ENCODE measurements at regions not wholly inside any gene's neighbourhood (a gene's known extent, or its start where the extent isn't known, plus 50 kb on each side); places are given as distances from the start of the nearest gene placed in this dataset.

DNA sequence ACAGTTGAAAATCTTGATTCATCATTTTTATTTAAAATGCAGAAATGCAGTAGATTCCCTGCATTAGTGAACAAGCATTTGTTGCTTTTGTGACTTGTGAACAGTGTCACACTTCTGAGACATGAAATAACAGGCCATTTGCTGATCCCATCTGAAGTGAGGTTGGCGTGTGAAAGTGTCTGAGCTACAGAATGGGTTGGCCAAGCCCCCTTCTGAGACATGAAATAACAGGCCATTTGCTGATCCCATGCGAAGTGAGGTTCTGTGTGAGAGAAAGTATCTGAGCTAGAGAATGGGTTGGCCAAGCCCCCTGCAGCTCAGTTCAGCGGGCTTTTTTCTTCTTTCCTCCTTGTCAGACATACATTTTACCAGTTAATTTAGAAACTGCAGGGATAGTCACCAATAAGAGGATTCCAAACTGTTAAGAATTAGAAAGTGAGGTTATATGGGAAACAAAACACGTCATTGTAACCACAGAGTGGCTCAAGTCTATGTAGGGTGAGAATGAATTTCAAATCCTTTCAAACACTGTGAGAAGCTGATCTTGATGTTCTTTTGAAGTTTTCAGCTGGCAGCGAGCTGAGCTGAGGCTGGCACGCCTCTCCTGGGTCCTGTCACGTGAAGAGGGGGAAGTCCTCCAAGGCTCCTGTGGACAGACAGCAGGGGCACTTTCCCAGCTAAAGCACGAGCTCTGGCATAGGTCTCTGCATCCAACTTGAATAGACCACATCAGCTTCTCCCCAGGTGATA is 339.2 kb upstream of the SALL3 start:
- H3K4me1 ChIP-seq: no peaks in the 10 kb centered on the region
- H3K4me3 ChIP-seq: no peak overlapping the region
- H3K36me3 ChIP-seq: no peaks in the 10 kb centered on the region
- peaks cover 0 to 6% (median 0%) of the 10 kb centered on the region in 3 donors for H3K9me3 ChIP-seq
- intact Hi-C loops (cut with DNase I; ENCODE audit: low total_unique reads): no loop called here
- no peak overlapping the region for H3K27ac ChIP-seq
- no peaks in the 10 kb centered on the region for H3K27me3 ChIP-seq
- TF ChIP-seq, protein P1, sequence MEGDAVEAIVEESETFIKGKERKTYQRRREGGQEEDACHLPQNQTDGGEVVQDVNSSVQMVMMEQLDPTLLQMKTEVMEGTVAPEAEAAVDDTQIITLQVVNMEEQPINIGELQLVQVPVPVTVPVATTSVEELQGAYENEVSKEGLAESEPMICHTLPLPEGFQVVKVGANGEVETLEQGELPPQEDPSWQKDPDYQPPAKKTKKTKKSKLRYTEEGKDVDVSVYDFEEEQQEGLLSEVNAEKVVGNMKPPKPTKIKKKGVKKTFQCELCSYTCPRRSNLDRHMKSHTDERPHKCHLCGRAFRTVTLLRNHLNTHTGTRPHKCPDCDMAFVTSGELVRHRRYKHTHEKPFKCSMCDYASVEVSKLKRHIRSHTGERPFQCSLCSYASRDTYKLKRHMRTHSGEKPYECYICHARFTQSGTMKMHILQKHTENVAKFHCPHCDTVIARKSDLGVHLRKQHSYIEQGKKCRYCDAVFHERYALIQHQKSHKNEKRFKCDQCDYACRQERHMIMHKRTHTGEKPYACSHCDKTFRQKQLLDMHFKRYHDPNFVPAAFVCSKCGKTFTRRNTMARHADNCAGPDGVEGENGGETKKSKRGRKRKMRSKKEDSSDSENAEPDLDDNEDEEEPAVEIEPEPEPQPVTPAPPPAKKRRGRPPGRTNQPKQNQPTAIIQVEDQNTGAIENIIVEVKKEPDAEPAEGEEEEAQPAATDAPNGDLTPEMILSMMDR (IDR thresholded peaks at IDR 0.05): no peak
- peak in 1 of 2 donors; percentile 25 for DNase-seq

DNA sequence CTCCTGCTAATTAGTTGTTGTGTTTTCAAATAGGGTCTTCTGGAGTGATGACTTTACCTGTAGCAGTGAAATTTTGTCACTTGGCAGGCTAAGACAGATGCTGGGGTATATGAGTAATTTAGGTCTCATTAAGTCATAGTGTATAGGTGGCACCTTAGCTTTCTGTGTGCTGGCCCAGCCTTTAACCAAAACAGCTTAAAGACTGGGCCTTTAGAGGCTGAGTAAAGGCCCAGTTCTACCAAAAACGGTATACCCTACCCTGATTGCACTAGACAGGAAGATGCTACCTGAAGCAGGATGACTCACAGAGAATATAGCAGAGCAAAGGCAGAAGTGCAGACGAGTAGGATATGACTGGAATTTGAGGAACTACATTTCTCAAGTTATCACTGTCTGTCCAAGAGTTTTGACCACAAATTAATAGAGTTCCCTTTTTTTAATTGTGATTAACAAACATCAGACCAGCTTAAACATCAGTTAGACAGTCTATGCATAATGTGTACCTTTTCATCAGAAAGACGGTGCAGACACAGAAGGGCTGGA is 337.9 kb upstream of the SALL3 start:
- Histone ChIP-seq H3K27me3 (no peaks in the 10 kb centered on the region), H3K27ac (no peak overlapping the region), H3K9me3 (peaks cover 0 to 6% (median 0%) of the 10 kb centered on the region in 3 donors), H3K4me1 (no peaks in the 10 kb centered on the region), H3K36me3 (no peaks in the 10 kb centered on the region), H3K4me3 (no peak overlapping the region)
- intact Hi-C loops (cut with DNase I; ENCODE audit: low total_unique reads): no loop called here
- TF ChIP-seq, protein P1 (IDR thresholded peaks at IDR 0.05): no peak
- peak in 1 of 2 donors; percentile 3 for DNase-seq

DNA sequence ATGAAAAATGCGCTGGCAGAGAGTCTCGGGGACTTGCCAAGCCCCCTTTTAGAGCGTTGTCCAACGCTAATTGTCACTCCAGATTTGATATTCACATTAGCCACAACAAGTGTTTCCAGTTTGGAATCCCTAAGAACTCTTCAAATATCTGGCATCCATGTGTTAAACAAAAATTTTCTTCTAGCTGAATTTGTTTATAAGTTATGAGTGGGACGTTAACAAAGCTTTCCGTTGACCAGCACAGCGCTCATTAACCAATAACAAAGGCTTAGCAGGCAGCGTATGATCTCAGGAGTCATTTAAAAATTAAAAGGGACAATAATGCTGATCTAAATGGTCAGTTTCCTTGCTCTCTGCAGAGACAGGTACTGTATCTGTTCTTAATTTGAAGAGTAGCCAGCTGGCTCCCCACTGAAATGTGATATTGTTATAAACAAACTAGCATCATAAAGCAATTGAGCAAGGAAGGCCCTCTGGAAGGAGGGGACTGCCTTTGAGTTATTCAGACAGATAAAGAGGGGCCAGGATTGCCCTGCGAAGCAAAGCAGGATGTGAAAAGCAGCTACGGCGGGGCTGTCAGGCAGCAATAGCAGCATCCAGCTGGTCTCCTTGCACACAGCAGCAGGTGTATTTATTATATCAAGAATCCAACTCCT is 337.2 kb upstream of the SALL3 start:
- H3K4me3 ChIP-seq: no peak overlapping the region
- TF ChIP-seq, protein P1 (IDR thresholded peaks at IDR 0.05): no peak

DNA sequence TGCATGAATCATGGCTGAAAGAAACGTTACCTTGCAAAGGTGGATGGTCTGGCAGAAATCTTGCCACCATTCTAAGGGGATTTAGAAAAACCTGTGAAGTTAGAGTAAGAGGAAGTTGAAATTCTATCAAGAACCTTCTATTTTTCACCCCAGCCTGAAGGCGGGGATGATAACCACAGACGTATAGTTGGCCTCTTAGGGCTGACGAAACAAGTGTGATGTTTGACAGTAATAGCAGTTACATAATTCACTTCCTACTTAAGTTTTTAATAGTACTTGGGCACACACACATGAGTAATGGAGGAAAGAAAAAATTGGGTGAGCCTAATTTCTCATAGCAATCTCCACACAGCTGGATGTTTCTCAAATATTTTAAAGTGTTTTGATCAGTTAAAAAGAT is 336.6 kb upstream of the SALL3 start:
- TF ChIP-seq, protein P1 (IDR thresholded peaks at IDR 0.05): no peak
- H3K27ac ChIP-seq: no peak overlapping the region
- H3K4me3 ChIP-seq: no peak overlapping the region
- intact Hi-C loops (cut with DNase I; ENCODE audit: low total_unique reads): no loop called here
- no peaks in the 10 kb centered on the region for H3K27me3 ChIP-seq
- no peaks in the 10 kb centered on the region for H3K4me1 ChIP-seq
- no peaks in the 10 kb centered on the region for H3K9me3 ChIP-seq
- DNase-seq: no peak
- no peaks in the 10 kb centered on the region for H3K36me3 ChIP-seq

More for the DNA sequence above, 337.2 kb upstream of the SALL3 start:
- Histone ChIP-seq H3K4me1 (no peaks in the 10 kb centered on the region), H3K27ac (no peak overlapping the region), H3K36me3 (no peaks in the 10 kb centered on the region), H3K9me3 (peaks cover 0 to 5% (median 0%) of the 10 kb centered on the region in 3 donors), H3K27me3 (no peaks in the 10 kb centered on the region)
- intact Hi-C loops (cut with DNase I; ENCODE audit: low total_unique reads): no loop called here
- DNase-seq: peak in 1 of 2 donors; percentile 4

DNA sequence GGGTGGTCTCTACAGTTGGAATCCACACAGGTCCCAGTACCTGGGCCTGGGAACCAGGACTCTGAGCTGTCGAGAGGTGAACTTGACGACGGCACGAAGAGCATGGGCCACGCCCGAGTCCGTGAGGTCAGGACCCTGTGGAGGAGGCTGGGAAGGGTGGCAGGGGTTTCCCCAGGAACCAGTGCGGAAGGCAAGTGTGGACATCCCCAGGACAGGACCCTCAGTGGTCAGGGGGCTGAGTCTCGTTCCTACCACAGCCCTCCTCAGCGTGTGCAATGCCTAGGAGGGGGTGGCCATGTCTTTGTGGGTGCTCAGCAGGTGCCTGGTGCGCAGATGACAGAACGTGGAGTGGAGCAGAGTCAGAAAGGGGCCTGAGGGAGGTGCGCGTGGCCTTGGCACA is 335.6 kb upstream of the SALL3 start:
- Histone ChIP-seq H3K27ac (no peak overlapping the region), H3K9me3 (no peaks in the 10 kb centered on the region), H3K36me3 (no peaks in the 10 kb centered on the region), H3K4me3 (no peak overlapping the region), H3K27me3 (no peaks in the 10 kb centered on the region), H3K4me1 (no peaks in the 10 kb centered on the region)
- DNase-seq: no peak
- intact Hi-C loops (cut with DNase I; ENCODE audit: low total_unique reads): no loop called here
- TF ChIP-seq, protein P1 (IDR thresholded peaks at IDR 0.05): no peak
